HCT116 (cell line): ENCODE measurements at regions not wholly inside any gene's neighbourhood (a gene's known extent, or its start where the extent isn't known, plus 50 kb on each side); places are given as distances from the start of the nearest gene placed in this dataset.

Experiments used
- ATAC-seq: fragments of 200-7000 bp; cut with Tn5 transposase; 2 replicates; pipeline ENCODE4 v1.9.1; 2020; ENCODE audit warnings: mild to moderate bottlenecking, moderate library complexity
- BruUV-seq: library from RNA; stranded (reverse); fragments of 400-500 nt; replicated peaks from 2 replicates; lab custom pipeline; 2021; lab: Mats Ljungman, UMichigan
- CTCF ChIA-PET: fragments of 300-600 bp; sonication (Branson Sonifier 250); formaldehyde crosslinking; loops from one replicate; lab custom pipeline; 2021; ENCODE audit warnings: antibody characterized with exemption; lab: Charles Lee
- POLR2A ChIA-PET: fragments of 300-600, 350-600 bp; sonication (Branson Sonifier 250); formaldehyde crosslinking; loops from one replicate; lab custom pipeline; 2021; ENCODE audit warnings: antibody characterized with exemption; lab: Charles Lee
- RAD21 ChIA-PET, 2 experiments: fragments of 300-600 bp; sonication (Branson Sonifier 250); formaldehyde crosslinking; loops; one replicate each; lab custom pipeline; 2023; ENCODE audit warnings: low total read pairs in 2 of 2; ENCODE audit not compliant: uncharacterized antibody in 2 of 2, unreplicated experiment in 2 of 2, low non-redundant PET in 1 of 2; lab: Charles Lee
- DNase-seq: peaks from one replicate; pipeline ENCODE4 v3.0.0-alpha.2; 2010; ENCODE audit warnings: low read depth, low spot score
- H2AFZ ChIP-seq: fragments of 200-600 bp; shearing (Covaris generic), sonication (generic); 2 replicates; pipeline ENCODE4 v1.6.1; 2017; ENCODE audit warnings: low read depth, mixed run types, mixed read lengths, antibody characterized with exemption, low read length; ENCODE audit not compliant: poor library complexity, severe bottlenecking
- H3K27ac ChIP-seq: 2 replicates; pipeline ENCODE4 v1.5.1; 2012; ENCODE audit warnings: low read depth, low read length
- H3K27me3 ChIP-seq: fragments of 200-600 bp; sonication (generic); 2 replicates; pipeline ENCODE4 v1.6.1; 2016; ENCODE audit warnings: mixed run types, low read length, mixed read lengths; ENCODE audit not compliant: insufficient read depth
- H3K36me3 ChIP-seq, 2 experiments: fragments of 200-500 bp in 1 of 2; fragments of 200-600 bp in 1 of 2; sonication (Bioruptor generic) in 1 of 2; sonication (generic) in 1 of 2; 2 replicates each; pipeline versions ENCODE4 v1.5.1 to v1.6.1; 2014 to 2016; ENCODE audit warnings: low read length in 2 of 2, inconsistent platforms in 1 of 2, mixed read lengths in 1 of 2, mixed run types in 1 of 2; ENCODE audit not compliant: insufficient read depth in 2 of 2, control insufficient read depth in 1 of 2
- H3K4me1 ChIP-seq, 2 experiments: fragments of 200-600 bp in 1 of 2; sonication (generic) in 1 of 2; 2 replicates each; pipeline versions ENCODE4 v1.5.1 to v1.6.1; 2012 to 2017; ENCODE audit warnings: low read length in 2 of 2, inconsistent platforms in 1 of 2, mild to moderate bottlenecking in 1 of 2, mixed read lengths in 1 of 2, mixed run types in 1 of 2, moderate library complexity in 1 of 2; ENCODE audit not compliant: insufficient read depth in 2 of 2, control insufficient read depth in 1 of 2
- H3K4me2 ChIP-seq: fragments of 200-600 bp; sonication (generic); 2 replicates; pipeline ENCODE4 v1.6.1; 2017; ENCODE audit warnings: mixed run types, low read length, mixed read lengths
- H3K4me3 ChIP-seq, 2 experiments: fragments of 200-600 bp in 1 of 2; sonication (generic) in 1 of 2; replicated peaks in 1 of 2; 2 replicates each; pipeline ENCODE4 v1.5.1; 2011 to 2016; ENCODE audit warnings: low read length in 2 of 2, control low read depth in 1 of 2, low read depth in 1 of 2, mild to moderate bottlenecking in 1 of 2, mixed read lengths in 1 of 2, mixed run types in 1 of 2
- H3K79me2 ChIP-seq: fragments of 200-600 bp; sonication (generic); 2 replicates; pipeline ENCODE4 v1.6.1; 2017; ENCODE audit warnings: mild to moderate bottlenecking, mixed run types, low read length, moderate library complexity, mixed read lengths; ENCODE audit not compliant: insufficient read depth
- H3K9ac ChIP-seq: fragments of 200-600 bp; sonication (generic); 2 replicates; pipeline ENCODE4 v1.6.1; 2016; ENCODE audit warnings: low read length, mixed read lengths
- H3K9me2 ChIP-seq: fragments of 200-600 bp; sonication (generic), shearing (Covaris generic); 2 replicates; pipeline ENCODE4 v1.6.1; 2017; ENCODE audit warnings: mixed run types, mild to moderate bottlenecking, moderate library complexity; ENCODE audit not compliant: insufficient read depth
- H3K9me3 ChIP-seq, 2 experiments: fragments of 200-500 bp in 1 of 2; fragments of 200-600 bp in 1 of 2; sonication (Bioruptor generic) in 1 of 2; sonication (generic) in 1 of 2; 2 replicates each; pipeline ENCODE4 v1.6.1; 2014 to 2017; ENCODE audit warnings: low read length in 2 of 2, mixed read lengths in 2 of 2, inconsistent platforms in 1 of 2, low read depth in 1 of 2, mild to moderate bottlenecking in 1 of 2, mixed run types in 1 of 2, moderate library complexity in 1 of 2; ENCODE audit not compliant: control insufficient read depth in 1 of 2, insufficient read depth in 1 of 2
- H4K20me1 ChIP-seq: fragments of 200-600 bp; sonication (generic), shearing (Covaris generic); 2 replicates; pipeline ENCODE4 v1.6.1; 2017; ENCODE audit warnings: mixed run types, mild to moderate bottlenecking, moderate library complexity; ENCODE audit not compliant: insufficient read depth
- CTCF ChIP-seq, 3 experiments: fragments of 200-600 bp in 1 of 3; sonication (generic) in 1 of 3; IDR thresholded peaks in 2 of 3; conservative IDR thresholded peaks in 1 of 3; 2 replicates each; pipeline ENCODE4 v1.5.1; 2012 to 2017; ENCODE audit warnings: low read depth in 2 of 3, low read length in 2 of 3, antibody characterized with exemption in 1 of 3, borderline replicate concordance in 1 of 3, control low read depth in 1 of 3, mild to moderate bottlenecking in 1 of 3, mixed read lengths in 1 of 3, mixed run types in 1 of 3, moderate library complexity in 1 of 3; ENCODE audit not compliant: insufficient read depth in 1 of 3
- EZH2 ChIP-seq: fragments of 200-600 bp; sonication (generic); IDR thresholded peaks from 2 replicates; pipeline ENCODE4 v1.6.1; 2017; ENCODE audit warnings: antibody characterized with exemption, mixed run types
- POLR2A ChIP-seq: IDR thresholded peaks from 2 replicates; pipeline ENCODE4 v1.7.0; 2011; ENCODE audit warnings: borderline replicate concordance; ENCODE audit not compliant: insufficient read depth, insufficient read length; ENCODE audit errors: extremely low read depth
- SIN3A ChIP-seq: IDR thresholded peaks from 2 replicates; pipeline ENCODE4 v1.6.1; 2012; ENCODE audit warnings: low read depth
- SRF ChIP-seq: IDR thresholded peaks from 2 replicates; pipeline ENCODE4 v1.6.1; 2012; ENCODE audit warnings: low read depth
- TCF7L2 ChIP-seq: IDR thresholded peaks from 2 replicates; pipeline ENCODE4 v1.7.0; 2011; ENCODE audit warnings: borderline replicate concordance, inconsistent platforms; ENCODE audit not compliant: insufficient read depth, insufficient read length; ENCODE audit errors: extremely low read depth
- YY1 ChIP-seq: IDR thresholded peaks from 2 replicates; pipeline ENCODE4 v1.6.1; 2011; ENCODE audit warnings: low read length, low read depth, moderate library complexity, mild to moderate bottlenecking; ENCODE audit not compliant: insufficient replicate concordance; ENCODE audit errors: extremely low read depth
- ZFX ChIP-seq: fragments of 450-650 bp; IDR thresholded peaks from 2 replicates; pipeline ENCODE4 v1.6.1; 2017
- ZNF274 ChIP-seq: fragments of 200-500 bp; sonication (Bioruptor generic); IDR thresholded peaks from 2 replicates; pipeline ENCODE4 v1.6.1; 2014; ENCODE audit warnings: mild to moderate bottlenecking, low read depth, low read length, inconsistent platforms
- intact Hi-C: fragments of 100-400 bp; cut with micrococcal nuclease; formaldehyde crosslinking; loops from 2 replicates; pipeline ENCODE4 v1.10.0; 2022
- TF ChIP-seq, protein P1 (sequence below): IDR thresholded peaks from 2 replicates; pipeline ENCODE4 v1.6.1; 2012
- TF ChIP-seq, protein P2 (sequence below): IDR thresholded peaks from 2 replicates; pipeline ENCODE4 v1.6.1; 2012; ENCODE audit warnings: low read depth

GRCh38 chr19:28730791-28731512, 482.0 kb downstream of the UQCRFS1 start:
- H3K9me2 ChIP-seq, result no peaks in the 10 kb centered on the region
- BruUV-seq, result no TSS peak
- H3K9me3 ChIP-seq, result peaks cover 19 to 25% of the 10 kb centered on the region in 2 experiments; a peak in 2 of 4 replicates
- no peak for ATAC-seq
- H3K4me2 ChIP-seq, result no peak overlapping the region
- CTCF ChIA-PET, result no interaction called here
- POLR2A ChIA-PET, result no interaction called here
- DNase-seq, result no peak
- H3K36me3 ChIP-seq, result no peaks in the 10 kb centered on the region
- H4K20me1 ChIP-seq, result no peaks in the 10 kb centered on the region
- intact Hi-C loops, result no loop called here
- no peak overlapping the region for H3K4me3 ChIP-seq
- H3K27ac ChIP-seq, result no peak overlapping the region
- TF ChIP-seq SIN3A (no peak), ZFX (no peak), EZH2 (no peak), TCF7L2 (no peak), SRF (no peak), CTCF (IDR thresholded peaks at IDR 0.05 in 2 of 3, conservative IDR thresholded peaks at IDR 0.05 in 1 of 3; ENCODE audit: borderline replicate concordance in 1 of 3, insufficient read depth in 1 of 3, low read depth in 2 of 3, low read length in 2 of 3) (no peak), ZNF274 (no peak), YY1 (no peak), POLR2A (no peak)
- TF ChIP-seq, protein P1, sequence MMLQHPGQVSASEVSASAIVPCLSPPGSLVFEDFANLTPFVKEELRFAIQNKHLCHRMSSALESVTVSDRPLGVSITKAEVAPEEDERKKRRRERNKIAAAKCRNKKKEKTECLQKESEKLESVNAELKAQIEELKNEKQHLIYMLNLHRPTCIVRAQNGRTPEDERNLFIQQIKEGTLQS, result no peak
- TF ChIP-seq, protein P2, sequence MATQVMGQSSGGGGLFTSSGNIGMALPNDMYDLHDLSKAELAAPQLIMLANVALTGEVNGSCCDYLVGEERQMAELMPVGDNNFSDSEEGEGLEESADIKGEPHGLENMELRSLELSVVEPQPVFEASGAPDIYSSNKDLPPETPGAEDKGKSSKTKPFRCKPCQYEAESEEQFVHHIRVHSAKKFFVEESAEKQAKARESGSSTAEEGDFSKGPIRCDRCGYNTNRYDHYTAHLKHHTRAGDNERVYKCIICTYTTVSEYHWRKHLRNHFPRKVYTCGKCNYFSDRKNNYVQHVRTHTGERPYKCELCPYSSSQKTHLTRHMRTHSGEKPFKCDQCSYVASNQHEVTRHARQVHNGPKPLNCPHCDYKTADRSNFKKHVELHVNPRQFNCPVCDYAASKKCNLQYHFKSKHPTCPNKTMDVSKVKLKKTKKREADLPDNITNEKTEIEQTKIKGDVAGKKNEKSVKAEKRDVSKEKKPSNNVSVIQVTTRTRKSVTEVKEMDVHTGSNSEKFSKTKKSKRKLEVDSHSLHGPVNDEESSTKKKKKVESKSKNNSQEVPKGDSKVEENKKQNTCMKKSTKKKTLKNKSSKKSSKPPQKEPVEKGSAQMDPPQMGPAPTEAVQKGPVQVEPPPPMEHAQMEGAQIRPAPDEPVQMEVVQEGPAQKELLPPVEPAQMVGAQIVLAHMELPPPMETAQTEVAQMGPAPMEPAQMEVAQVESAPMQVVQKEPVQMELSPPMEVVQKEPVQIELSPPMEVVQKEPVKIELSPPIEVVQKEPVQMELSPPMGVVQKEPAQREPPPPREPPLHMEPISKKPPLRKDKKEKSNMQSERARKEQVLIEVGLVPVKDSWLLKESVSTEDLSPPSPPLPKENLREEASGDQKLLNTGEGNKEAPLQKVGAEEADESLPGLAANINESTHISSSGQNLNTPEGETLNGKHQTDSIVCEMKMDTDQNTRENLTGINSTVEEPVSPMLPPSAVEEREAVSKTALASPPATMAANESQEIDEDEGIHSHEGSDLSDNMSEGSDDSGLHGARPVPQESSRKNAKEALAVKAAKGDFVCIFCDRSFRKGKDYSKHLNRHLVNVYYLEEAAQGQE, result no peak
- H3K4me1 ChIP-seq, result no peaks in the 10 kb centered on the region
- H2AFZ ChIP-seq, result no peak overlapping the region
- no peaks in the 10 kb centered on the region for H3K79me2 ChIP-seq
- RAD21 ChIA-PET, result no interaction called here
- no peaks in the 10 kb centered on the region for H3K27me3 ChIP-seq
- no peak overlapping the region for H3K9ac ChIP-seq
